HG03457 (cell line): ENCODE measurements at regions not wholly inside any gene's neighbourhood (a gene's known extent, or its start where the extent isn't known, plus 50 kb on each side); places are given as distances from the start of the nearest gene placed in this dataset.
"Not testable (repeated sequence)": the region's sequence is repeated elsewhere in the genome, so short reads cannot be mapped to it uniquely, and the experiment has no call there.

Source experiments
- ATAC-seq: cut with Tn5 transposase; IDR thresholded peaks from one replicate; pipeline ENCODE4 v1.9.1; 2021; ENCODE audit warnings: moderate number of reproducible peaks; ENCODE audit not compliant: unreplicated experiment

DNA sequence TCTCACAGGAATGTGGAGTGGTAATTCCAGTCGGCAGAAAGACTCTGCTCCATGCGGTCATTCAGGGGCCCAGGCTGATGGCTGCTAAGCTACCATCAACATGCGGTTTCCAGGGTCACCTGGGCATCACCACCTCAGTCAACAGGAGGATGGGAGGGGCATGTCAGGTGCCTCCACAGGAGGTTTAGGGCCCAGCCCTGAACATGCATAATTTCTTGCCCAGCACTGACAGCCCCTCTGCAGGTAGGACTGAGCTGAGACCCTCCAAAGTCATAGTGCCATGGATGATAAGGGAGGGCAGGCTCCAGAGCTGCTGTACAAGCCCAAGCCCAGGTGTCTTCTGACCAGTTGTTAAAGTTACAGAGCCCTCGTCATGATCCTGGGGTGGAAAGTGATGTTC, 244.0 kb upstream of the SFSWAP start:
- no peak for ATAC-seq

DNA sequence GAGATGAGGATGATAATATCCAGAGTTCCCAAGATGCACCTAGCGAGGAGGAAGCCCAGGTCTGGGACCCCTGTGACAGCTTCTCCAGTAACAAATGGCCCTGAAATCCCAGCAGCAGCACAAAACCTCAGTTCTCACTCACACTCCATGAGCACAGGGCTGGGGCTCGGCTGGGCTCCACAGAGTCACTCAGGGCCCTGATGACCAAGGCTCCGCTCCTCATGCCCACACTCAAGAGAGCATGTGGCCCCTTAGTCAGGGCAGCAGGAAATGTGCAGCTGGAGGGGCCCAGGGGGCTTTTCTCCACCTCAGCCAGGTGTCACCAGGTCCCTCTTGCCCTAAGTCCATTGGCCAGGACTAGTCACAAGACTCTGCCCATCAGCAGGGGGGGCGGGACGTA, 242.7 kb upstream of the SFSWAP start:
- ATAC-seq: no peak

DNA sequence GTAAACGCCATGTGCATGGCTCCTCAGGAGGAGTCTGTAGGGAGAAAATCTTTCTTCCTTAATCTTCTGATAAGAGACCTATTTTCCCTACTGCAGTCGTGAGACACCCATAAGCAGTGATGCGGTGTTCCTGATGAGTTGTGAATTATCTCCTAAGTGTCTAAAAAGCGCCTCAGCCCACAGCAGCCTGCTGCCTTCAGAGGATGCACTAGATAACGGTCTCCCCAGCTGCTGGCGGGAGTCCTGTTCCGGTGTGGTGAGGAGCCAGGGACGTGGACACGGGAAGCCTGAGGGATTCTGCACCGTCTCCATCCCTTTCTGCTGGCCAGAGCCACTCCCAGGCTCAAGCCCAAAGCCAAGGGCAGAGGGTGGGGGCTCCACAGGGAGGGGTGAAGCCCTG, 240.9 kb upstream of the SFSWAP start:
- not testable (repeated sequence) for ATAC-seq

DNA sequence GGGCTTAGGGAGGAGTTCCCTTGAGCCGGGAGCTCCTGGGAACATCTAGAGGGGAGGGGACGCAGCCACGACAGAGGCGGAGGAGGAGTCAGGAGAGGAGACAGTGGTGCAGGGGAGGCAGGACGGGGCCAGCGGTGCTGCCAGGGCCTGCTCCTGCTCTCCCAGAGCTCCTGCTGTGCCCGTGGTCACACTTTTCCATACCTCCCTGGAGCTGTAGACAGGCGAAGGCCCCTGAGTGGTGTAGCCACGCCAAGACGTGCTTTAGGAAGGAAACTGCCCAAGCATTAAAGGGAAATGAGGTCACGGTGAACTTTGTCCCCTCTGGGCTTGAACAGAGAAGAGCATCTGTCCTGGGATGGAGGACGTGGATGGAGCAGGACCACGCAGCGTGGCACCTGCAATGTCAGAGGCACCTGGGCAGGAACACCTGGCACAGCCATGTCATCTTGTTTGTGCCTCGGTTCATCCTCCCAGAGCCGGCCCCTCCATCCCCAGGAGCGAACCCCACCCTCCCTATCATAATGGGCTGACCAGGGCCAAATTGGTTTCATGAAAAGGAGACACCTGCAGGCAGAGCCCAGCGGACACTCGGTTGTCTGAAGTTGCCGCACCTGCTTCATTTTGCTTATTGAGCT, 239.5 kb upstream of the SFSWAP start:
- ATAC-seq: no peak

DNA sequence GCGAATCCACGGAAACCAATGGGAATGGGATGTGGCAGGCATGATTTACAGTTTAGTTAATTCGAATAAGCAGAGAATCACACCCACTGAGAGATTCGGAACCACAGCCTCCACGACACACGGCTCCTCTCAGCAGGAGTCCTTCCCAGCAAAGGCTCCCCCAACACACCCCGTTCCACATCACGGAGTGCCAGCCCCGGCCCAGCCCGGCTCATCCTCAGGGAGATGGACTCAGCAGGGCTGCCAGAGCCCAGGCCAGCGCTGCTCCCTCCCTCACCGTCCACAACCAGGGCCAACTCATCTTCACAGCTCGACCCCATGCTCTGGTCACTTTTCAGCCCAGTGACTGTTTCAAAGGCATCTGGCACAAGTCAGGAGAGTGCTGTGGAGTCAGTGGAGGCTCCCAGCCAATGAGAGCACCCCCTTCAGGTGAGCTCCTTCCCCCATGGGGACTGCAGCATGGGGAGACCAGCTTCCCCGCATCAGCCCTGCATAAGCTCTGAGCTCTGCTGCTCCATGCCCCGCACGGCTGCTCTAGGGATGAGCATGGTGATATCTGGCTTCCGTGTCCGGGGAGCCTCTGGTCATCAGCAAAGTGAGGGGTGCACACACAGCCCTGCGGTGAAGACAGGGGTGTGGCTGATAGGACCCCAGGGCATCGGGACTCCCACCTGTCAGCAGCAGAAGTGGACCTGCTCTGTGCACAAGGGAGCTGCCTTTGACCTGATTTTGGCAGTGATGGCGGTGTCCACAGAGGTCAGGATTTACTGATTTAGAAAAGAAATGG, 238.8 kb upstream of the SFSWAP start:
- no peak for ATAC-seq

DNA sequence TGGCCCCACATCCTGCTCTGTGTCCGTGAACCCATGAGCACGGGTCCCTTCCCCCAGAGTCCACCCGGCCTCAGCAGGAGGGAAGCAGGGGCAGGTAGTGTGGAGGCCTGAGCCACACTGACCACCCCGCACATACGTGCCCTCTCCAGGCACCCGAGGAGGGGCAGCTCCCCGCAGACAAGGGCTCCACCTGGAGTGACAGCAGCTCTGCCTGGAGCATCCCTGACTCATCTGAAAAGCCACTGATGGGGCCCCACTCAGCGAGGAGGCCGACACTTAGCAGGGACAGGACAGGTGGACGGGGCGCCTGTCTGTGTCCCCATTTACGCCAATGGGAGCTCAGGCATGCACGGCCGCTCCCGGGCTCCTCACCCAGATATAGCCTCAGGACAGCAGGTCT, 237.6 kb upstream of the SFSWAP start:
- no peak for ATAC-seq

DNA sequence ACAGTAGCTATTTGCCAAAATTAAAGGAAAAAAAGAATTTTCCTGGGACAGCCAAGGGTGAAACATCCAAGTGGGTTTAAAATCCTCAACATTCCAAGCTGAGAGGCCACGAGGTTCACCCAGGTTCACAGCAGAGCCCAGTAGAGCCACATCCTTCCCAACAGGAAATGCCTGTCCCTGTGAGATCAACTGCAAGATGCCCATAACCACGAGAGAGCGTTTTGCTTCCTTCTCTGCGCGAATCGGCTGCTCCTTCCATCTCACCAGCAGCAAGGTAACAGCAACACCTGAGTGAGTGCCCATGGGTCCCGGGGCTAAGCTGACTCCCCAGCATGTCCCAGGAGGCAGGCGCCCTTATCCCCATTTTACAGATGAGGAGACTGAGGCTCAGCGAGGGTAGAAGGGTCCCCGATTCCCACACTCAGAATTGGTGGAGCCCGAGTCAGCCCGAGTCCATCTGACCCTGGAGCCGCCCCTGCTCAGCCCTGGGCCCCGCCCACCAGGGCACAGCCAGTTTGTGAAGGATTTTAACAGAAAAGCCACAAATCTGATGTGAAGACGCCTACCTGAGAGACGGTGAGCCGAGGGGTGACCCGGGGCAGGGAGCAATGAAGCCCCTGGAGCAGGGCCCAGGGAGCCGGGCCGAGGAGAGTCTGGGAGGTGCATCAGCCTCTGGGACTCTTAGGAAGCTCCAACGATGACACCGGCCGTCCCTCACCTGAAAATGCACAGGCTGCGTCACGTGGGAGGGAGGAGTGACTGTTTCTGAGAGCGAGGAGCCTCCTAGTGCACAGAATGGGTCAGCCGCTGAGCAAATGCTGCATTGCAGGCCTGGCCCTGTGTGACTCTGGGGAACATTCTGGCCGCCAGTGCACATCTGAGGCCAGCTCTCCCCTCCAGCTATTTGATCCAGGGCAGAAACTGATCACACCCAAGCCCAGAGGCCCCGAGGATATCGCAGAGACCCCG, 236.9 kb upstream of the SFSWAP start:
- no peak for ATAC-seq

DNA sequence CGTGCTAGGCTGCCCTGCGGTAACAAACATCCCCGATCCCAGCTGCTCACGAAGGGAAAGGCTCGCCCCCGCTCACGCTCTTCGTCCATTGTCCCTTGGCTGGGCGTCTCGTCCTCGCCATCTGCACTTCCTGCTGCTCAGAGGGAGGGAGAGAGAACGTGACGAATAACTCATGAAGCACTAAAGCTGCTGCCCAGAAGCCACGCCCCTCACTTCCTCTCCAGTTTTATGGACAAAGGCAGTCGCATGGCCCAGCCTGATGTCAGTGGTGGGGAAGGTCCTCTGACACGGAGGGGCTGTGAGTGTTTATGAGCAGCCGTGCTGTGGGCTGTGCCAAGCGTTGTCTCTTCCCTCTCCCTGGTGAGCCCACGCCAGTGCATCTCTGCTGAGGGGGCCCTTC, 235.9 kb upstream of the SFSWAP start:
- ATAC-seq: not testable (repeated sequence)

DNA sequence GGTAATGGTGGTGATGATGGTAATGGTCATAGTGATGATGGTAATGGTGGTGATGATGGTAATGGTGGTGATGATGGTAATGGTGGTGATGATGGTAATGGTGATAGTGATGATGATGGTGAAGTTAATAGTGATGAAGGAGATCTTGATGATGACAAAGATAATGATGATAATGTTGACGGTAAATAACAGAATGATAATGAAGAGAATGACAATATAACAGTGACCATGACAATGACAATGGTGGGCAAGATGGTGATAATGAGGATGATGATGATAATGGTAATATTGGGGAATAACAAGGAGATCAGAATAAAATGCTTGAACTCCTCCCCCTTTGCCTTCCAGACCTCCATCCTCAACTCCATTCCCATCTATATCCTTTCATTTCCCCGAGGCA, 233.3 kb upstream of the SFSWAP start:
- ATAC-seq: no peak

DNA sequence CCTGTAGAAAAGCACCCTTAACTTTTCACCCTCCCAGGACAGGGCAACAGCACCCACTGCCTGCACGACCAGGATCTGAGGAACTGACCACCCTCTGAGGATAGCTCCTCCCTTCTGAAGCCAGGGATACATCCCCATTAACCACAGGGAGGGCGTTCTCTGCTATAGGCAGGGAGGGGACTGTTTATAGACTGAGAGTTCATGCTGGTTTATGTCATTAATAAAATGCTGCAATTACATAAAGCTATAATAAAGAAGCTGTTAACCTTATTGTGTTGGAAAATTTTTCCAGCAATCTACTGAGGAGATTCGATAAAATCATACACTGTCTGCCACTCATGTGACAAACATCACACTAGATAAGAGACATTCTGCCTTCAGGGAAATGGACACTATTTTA, 232.4 kb upstream of the SFSWAP start:
- no peak for ATAC-seq

DNA sequence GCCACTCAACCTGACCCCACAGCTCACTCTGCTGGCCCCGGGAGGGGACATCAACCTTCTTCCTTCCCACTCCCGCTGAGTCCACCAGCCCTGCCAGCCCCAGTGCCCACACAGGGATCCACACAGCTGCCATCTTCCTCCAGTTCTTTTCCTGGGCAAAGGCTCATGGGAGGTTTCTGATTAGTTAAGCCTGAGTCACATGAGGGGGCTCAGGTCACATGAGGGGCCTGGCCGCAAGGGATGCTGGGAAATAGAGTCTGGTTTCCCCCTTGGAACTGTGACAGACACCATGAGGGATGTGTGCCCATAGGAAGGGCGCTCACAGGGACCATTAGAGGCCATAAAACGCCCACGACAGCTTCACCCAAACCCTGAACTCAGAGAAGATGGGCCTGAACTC, 228.7 kb upstream of the SFSWAP start:
- ATAC-seq: no peak

DNA sequence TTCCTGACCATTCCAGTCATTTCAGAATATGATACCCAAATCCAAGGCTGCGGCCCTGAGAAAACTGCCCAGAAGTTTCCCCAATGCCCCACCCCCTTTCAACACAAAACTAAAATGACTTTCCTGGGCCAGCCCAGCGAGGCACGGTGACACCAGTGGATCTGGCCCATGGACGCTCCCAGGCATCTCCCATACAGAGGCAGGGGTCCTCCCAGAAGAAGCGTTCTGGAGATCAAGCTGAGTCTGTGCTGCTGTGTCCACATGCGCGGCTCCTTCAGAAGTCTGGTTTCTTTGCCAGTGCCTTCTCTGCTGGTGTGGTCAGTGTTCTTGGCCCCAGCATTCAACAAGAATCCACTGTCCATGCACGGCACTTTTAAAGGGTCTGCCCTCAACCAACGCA, 228.2 kb upstream of the SFSWAP start:
- no peak for ATAC-seq

DNA sequence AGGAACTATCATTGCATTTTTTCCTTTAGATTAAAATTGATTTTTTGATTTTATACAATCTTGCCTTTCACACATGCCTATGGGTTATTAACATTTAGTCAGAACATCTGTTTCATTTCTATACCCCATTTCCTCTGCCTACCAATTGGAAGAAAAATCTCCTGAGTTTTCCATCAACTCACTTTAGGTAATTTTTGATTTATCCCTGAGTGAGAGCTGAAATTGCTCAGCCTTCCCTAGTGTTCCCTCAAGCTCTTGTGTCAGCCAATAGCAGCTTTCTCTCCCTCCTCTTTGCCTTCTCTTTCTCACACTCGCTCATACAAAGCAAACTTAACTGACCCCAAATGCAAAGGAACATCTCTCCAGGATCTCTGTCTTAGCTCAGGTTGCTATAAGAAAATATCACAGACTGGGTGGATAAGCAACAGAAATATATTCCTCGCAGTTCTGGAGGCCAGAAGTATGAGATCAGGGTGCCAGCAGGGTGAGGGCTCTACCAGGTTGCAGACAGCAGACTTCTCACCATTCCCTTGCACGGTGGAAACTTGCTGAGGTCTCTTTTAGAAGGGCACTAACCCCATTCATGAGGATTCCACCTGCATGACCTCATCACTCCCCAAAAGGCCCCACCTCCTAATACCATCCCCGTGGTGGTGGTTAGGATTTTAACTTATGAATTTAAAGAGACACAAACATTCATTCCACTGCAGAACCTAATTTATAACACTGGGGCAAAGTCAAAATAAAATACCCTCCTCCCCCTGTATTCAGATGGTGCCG, 224.2 kb upstream of the SFSWAP start:
- no peak for ATAC-seq

DNA sequence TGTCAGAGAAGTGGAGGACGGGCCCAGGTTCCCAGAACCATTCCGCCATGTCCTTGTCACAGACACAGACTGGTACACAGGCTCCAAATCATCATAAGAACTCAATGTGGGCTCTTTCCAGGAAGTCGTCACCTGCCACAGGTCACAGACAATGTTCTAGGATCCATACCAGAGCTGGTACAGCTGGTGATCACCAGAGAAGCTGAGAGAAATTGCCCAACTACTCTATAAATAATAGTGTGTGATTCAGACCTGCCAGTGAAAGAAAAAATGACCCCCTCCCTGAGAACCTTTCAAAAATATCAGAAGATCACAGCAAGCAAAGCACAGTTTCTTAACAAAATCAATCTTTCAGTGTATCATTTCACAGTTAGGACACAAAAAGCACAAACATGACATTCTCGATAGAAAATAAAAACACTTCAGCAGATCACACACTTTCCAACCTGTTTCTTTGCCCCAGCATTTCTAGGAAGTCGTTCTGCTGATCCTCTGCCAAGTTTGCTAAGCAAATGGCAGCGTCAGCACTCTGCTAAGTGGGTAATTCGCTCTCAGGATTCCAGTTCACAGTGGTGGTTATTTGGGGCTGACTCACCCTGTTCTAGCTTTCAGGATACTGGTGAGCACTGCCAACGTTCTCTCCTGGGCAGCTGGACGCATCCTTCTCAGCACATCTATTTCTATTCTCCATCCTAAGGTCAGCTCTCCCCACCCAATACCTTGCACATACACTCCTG, 223.3 kb upstream of the SFSWAP start:
- ATAC-seq: no peak

DNA sequence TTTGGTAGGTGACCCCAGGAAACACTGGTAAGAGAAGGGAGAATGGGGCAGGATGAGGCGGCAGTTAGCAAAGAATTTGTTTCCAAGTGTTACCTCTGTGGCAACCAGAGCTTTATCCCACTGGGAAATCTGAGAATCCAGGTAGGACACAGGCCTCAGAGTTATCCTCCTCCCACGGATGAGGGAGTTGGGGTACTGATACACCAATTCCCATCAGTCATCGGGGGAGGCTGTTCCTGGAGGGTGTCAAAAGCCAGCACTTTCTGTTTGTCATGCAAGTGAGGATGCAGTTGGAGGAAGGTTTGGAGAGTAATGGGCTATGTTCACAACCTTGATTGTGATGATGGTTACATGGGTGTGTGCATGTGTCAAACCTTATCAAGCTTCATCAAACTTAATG, 221.2 kb upstream of the SFSWAP start:
- no peak for ATAC-seq

DNA sequence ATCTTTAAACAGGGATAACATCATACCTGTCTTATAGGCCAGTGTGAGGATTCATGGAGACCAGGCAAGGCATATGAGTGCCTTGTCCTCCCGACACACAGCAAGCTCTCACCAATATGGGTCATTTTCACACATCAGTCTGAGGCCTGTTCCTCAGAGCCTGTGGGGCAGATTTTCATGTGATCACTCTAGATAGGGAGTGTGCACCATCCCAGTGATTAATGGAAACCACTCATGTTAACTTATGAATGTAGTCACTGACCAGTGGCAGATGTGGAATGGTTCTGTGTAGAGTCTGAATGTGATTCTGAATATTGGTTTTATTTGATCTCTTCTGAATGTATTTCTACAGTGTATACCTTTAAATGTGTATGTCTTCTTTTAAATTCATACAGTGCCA, 219.7 kb upstream of the SFSWAP start:
- ATAC-seq: no peak

DNA sequence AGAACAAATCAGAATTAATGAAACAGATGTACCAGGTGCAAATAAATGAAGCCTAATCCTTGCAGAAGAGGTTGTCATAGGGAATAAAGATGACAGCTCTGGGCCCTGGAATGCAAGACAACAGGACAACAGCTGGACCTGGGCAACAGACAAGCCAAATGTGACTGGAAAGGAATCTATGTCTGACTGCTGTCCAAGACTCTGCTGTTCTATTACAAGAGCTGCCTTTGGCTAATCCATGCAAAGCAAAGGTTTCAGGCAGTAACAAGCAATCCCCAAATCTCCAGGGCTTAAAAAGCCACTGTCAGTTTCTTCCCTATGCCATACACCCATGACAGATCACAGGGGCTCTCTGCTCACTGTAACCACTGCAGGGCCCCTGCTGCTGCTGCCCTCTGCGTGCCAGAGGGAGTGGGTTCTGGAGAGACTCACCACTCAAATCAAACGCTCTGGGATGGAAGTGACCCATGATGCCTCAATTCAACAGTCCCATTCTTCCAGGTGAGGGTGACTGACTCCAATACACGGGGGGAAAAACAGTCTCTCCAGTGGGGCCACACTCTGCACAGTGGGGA, 218.9 kb upstream of the SFSWAP start:
- ATAC-seq: no peak

DNA sequence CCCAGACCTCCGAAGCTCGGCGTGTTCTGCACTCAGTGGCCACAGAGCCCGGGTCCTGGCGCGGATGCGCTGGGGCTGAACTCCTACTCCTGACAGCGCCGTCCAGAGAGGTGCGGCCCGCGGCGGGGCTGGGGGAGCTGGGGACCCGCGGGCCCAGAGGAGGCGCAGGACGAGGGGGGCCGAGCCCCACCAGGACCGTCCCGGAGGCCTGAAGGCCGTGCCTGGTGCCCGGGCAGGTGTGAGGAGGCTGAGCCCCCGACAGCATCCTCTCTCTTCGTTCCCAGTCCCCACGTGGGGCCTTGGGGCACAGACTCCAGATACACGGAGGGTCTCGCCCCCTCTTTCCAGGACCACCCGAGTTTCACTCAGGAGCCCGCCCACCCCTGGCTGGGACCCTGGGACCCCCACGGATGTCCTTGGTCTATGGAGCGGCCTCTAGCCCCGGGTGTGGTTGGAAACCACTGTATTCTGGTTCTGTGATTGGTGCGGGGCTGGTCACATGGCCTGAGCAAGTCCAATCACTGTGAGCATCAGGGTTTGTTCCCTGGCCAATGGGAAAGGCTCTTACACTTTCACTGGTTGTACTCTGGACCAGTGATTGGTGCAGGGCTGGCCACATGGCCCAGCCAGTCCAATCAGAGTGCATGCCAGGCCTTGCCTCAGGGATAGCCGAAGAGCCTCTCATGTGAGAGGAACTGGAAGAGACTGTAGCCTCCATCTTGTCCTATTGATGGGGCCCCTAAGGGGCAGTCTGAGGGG, 217.6 kb upstream of the SFSWAP start:
- no peak for ATAC-seq

DNA sequence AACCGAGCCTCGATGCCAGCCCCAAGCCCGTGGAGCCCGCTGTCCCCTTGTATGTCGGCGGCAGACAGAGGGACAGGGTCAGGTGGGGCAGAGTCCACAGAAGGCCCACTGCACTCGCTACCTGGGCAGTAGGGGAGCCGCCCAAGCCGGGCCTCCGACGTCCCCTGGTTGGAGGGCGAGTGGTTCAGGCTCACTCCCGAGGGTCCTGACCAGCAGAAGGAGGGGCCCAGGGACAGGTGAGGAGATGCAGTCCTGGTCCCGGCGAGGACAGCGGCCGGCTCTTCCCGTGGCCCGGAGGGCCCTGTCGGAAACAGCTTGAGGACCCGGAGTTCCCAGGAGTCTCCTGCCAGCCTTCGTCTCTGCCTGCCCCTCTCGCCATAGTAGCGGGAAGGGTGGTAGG, 216.7 kb upstream of the SFSWAP start:
- ATAC-seq: no peak
